ENCODE measurements at regions not wholly inside any gene's neighbourhood (a gene's known extent, or its start where the extent isn't known, plus 50 kb on each side); places are given as distances from the start of the nearest gene placed in this dataset.

- H3K4me2 ChIP-seq: no peak overlapping the region
- TF ChIP-seq EZH2phosphoT487 (IDR thresholded peaks at IDR 0.05; ENCODE audit: low read depth, severe bottlenecking, unreplicated experiment): no peak
- TF ChIP-seq EZH2 (IDR thresholded peaks at IDR 0.05; ENCODE audit: borderline replicate concordance): no peak
- no peak for TF ChIP-seq CTCF (IDR thresholded peaks at IDR 0.05; ENCODE audit: poor library complexity)
These were observed 498.7 kb downstream of the NXPH1 start for GRCh38 chr7:8931906-8932646.

GRCh38 chr7:8932751-8933150 lies 499.3 kb downstream of the NXPH1 start:
- H3K27me3 ChIP-seq: no peaks in the 10 kb centered on the region
- no peaks in the 10 kb centered on the region for H3K4me1 ChIP-seq (ENCODE audit: insufficient read depth)
- no peaks in the 10 kb centered on the region for H3K36me3 ChIP-seq (replicated peaks; ENCODE audit: insufficient read depth, low read depth)
- H2AFZ ChIP-seq: no peak overlapping the region
- DNase-seq (ENCODE audit: low spot score): no peak
- no peaks in the 10 kb centered on the region for H3K9me2 ChIP-seq (replicated peaks; ENCODE audit: insufficient read depth)
- TF ChIP-seq EZH2phosphoT487 (IDR thresholded peaks at IDR 0.05; ENCODE audit: low read depth, severe bottlenecking, unreplicated experiment) (no peak), CTCF (IDR thresholded peaks at IDR 0.05; ENCODE audit: poor library complexity) (no peak), EZH2 (IDR thresholded peaks at IDR 0.05; ENCODE audit: borderline replicate concordance) (no peak)
- no peak overlapping the region for H3K4me2 ChIP-seq
- WGBS (ENCODE audit: low lambda C conversion rate, missing lambda C conversion rate): 96% methylated on average over 2 of the region's 2 CpGs
- no peaks in the 10 kb centered on the region for H4K20me1 ChIP-seq (ENCODE audit: insufficient read depth, poor library complexity, severe bottlenecking)
- H3K4me3 ChIP-seq: no peak overlapping the region
- H3K9me3 ChIP-seq (ENCODE audit: low read depth): no peaks in the 10 kb centered on the region
- no peaks in the 10 kb centered on the region for H3K79me2 ChIP-seq
- no peak overlapping the region for H3K27ac ChIP-seq

More at GRCh38 chr7:8931906-8932646, 498.7 kb downstream of the NXPH1 start:
- Histone ChIP-seq H3K36me3 (replicated peaks; ENCODE audit: insufficient read depth, low read depth) (no peaks in the 10 kb centered on the region), H4K20me1 (ENCODE audit: insufficient read depth, poor library complexity, severe bottlenecking) (no peaks in the 10 kb centered on the region), H3K9me2 (replicated peaks; ENCODE audit: insufficient read depth) (no peaks in the 10 kb centered on the region), H3K79me2 (no peaks in the 10 kb centered on the region), H3K4me3 (no peak overlapping the region), H3K9me3 (ENCODE audit: low read depth) (no peaks in the 10 kb centered on the region), H3K27me3 (no peaks in the 10 kb centered on the region), H3K4me1 (ENCODE audit: insufficient read depth) (no peaks in the 10 kb centered on the region), H2AFZ (no peak overlapping the region), H3K27ac (no peak overlapping the region)
- 79% methylated on average over 8 of the region's 8 CpGs for WGBS (ENCODE audit: low lambda C conversion rate, missing lambda C conversion rate)
- DNase-seq (ENCODE audit: low spot score): no peak

GRCh38 chr7:8937204-8937603 lies 503.8 kb downstream of the NXPH1 start:
- no peak overlapping the region for H2AFZ ChIP-seq
- no peak overlapping the region for H3K4me3 ChIP-seq
- no peak overlapping the region for H3K4me2 ChIP-seq
- H3K27ac ChIP-seq: no peak overlapping the region
- H4K20me1 ChIP-seq (ENCODE audit: insufficient read depth, poor library complexity, severe bottlenecking): no peaks in the 10 kb centered on the region
- no peaks in the 10 kb centered on the region for H3K36me3 ChIP-seq (replicated peaks; ENCODE audit: insufficient read depth, low read depth)
- DNase-seq (ENCODE audit: low spot score): no peak
- no peaks in the 10 kb centered on the region for H3K79me2 ChIP-seq
- no peak for TF ChIP-seq CTCF (IDR thresholded peaks at IDR 0.05; ENCODE audit: poor library complexity)
- TF ChIP-seq EZH2 (IDR thresholded peaks at IDR 0.05; ENCODE audit: borderline replicate concordance): no peak
- TF ChIP-seq EZH2phosphoT487 (IDR thresholded peaks at IDR 0.05; ENCODE audit: low read depth, severe bottlenecking, unreplicated experiment): no peak
- 98% methylated on average over 2 of the region's 2 CpGs for WGBS (ENCODE audit: low lambda C conversion rate, missing lambda C conversion rate)
- no peaks in the 10 kb centered on the region for H3K9me3 ChIP-seq (ENCODE audit: low read depth)
- H3K9me2 ChIP-seq (replicated peaks; ENCODE audit: insufficient read depth): no peaks in the 10 kb centered on the region
- no peaks in the 10 kb centered on the region for H3K27me3 ChIP-seq
- no peaks in the 10 kb centered on the region for H3K4me1 ChIP-seq (ENCODE audit: insufficient read depth)

All from hepatocyte (in vitro differentiated cells).